ENCODE measurements at regions not wholly inside any gene's neighbourhood (a gene's known extent, or its start where the extent isn't known, plus 50 kb on each side); places are given as distances from the start of the nearest gene placed in this dataset.
"Not testable (repeated sequence)": the region's sequence is repeated elsewhere in the genome, so short reads cannot be mapped to it uniquely, and the experiment has no call there.

GRCh38 chr15:78708713-78709260, 67.8 kb upstream of the CHRNB4 start:
- DNase-seq (ENCODE audit: low spot score), result no peak

GRCh38 chr15:78706481-78707235, 65.6 kb upstream of the CHRNB4 start:
- DNase-seq (ENCODE audit: low spot score); ATAC-seq: not testable (repeated sequence)

More at GRCh38 chr15:78708713-78709260, 67.8 kb upstream of the CHRNB4 start:
- ATAC-seq, result no peak

- not testable (repeated sequence) for ATAC-seq
- peak; percentile 32 for DNase-seq (ENCODE audit: low spot score)
Observed at GRCh38 chr15:78703334-78704056, 62.5 kb upstream of the CHRNB4 start.

GRCh38 chr15:78702609-78703333, 61.8 kb upstream of the CHRNB4 start:
- ATAC-seq (peak; percentile 42), DNase-seq (ENCODE audit: low spot score) (peak; percentile 30)

GRCh38 chr15:78697449-78697848, 56.4 kb upstream of the CHRNB4 start:
- ATAC-seq, result peak; percentile 48
- no peak for DNase-seq (ENCODE audit: low spot score)

GRCh38 chr15:78696436-78696835, 55.4 kb upstream of the CHRNB4 start:
- ATAC-seq (peak; percentile 52), DNase-seq (ENCODE audit: low spot score) (no peak)

- DNase-seq (ENCODE audit: low spot score), result peak; percentile 64
- ATAC-seq, result peak; percentile 93
Observed at GRCh38 chr15:78695854-78696253, 54.8 kb upstream of the CHRNB4 start.

- ATAC-seq (no peak), DNase-seq (ENCODE audit: low spot score) (peak; percentile 3)
Observed at GRCh38 chr15:78695046-78695671, 54.1 kb upstream of the CHRNB4 start.

- peak; percentile 31 for DNase-seq (ENCODE audit: low spot score)
- ATAC-seq, result no peak
Observed at GRCh38 chr15:78691851-78692421, 50.9 kb upstream of the CHRNB4 start.

- ATAC-seq (peak; percentile 15), DNase-seq (ENCODE audit: low spot score) (peak; percentile 21)
Observed at GRCh38 chr15:78691167-78691850, 50.3 kb upstream of the CHRNB4 start.

All from left lobe of liver (tissue), 2 donors.